Upper lobe of left lung (tissue), 6 donors: ENCODE measurements at regions not wholly inside any gene's neighbourhood (a gene's known extent, or its start where the extent isn't known, plus 50 kb on each side); places are given as distances from the start of the nearest gene placed in this dataset.
A peak's percentile ranks its signal among the peaks of the same experiment; 100 is the strongest.

Experiments
- ATAC-seq, 2 donors: fragments of 200-7000 bp; cut with Tn5 transposase; one replicate each; pipeline ENCODE4 v1.9.1; 2022; ENCODE audit warnings: mild to moderate bottlenecking in 2 of 2, moderate library complexity in 2 of 2; ENCODE audit not compliant: low FRiP score in 2 of 2
- DNase-seq, 2 donors: peaks; one replicate each; pipeline ENCODE4 v3.0.0-alpha.2; 2019 to 2020
- H3K27ac ChIP-seq, 4 donors: fragments of 200-600 bp; sonication (generic); one replicate each; pipeline ENCODE4 v1.5.1; 2016 to 2019
- H3K27me3 ChIP-seq, 4 donors: fragments of 200-600 bp; sonication (generic); one replicate each; pipeline ENCODE4 v1.5.1; 2017 to 2019
- H3K36me3 ChIP-seq, 4 donors: fragments of 200-600 bp; sonication (generic); one replicate each; pipeline ENCODE4 v1.5.1; 2016 to 2019
- H3K4me1 ChIP-seq, 4 donors: fragments of 200-600 bp; sonication (generic); one replicate each; pipeline ENCODE4 v1.5.1; 2018 to 2019
- H3K4me3 ChIP-seq, 4 donors: fragments of 200-600 bp; sonication (generic); one replicate each; pipeline ENCODE4 v1.5.1; 2017 to 2019; ENCODE audit warnings: mild to moderate bottlenecking in 2 of 4, moderate library complexity in 1 of 4
- H3K9me3 ChIP-seq, 4 donors: fragments of 200-600 bp; sonication (generic); one replicate each; pipeline ENCODE4 v1.5.1; 2018 to 2019
- CTCF ChIP-seq, 6 experiments: fragments of 450-650 bp in 4 of 6; fragments of 200-600 bp in 2 of 6; sonication (generic) in 2 of 6; IDR thresholded peaks; one replicate each; pipeline ENCODE4 v1.5.1; 2016 to 2019; ENCODE audit warnings: antibody characterized with exemption in 6 of 6
- EP300 ChIP-seq, 4 donors: sonication (generic); formaldehyde crosslinking; IDR thresholded peaks; one replicate each; pipeline ENCODE4 v1.5.1; 2017; ENCODE audit warnings: antibody characterized with exemption in 4 of 4, control low read depth in 2 of 4
- POLR2A ChIP-seq, 4 donors: fragments of 450-650 bp; IDR thresholded peaks; one replicate each; pipeline ENCODE4 v1.5.1; 2016 to 2017; ENCODE audit warnings: antibody characterized with exemption in 4 of 4, mild to moderate bottlenecking in 2 of 4
- POLR2AphosphoS5 ChIP-seq, 2 donors: sonication (generic); formaldehyde crosslinking; IDR thresholded peaks; one replicate each; pipeline ENCODE4 v1.5.1; 2017; ENCODE audit warnings: antibody characterized with exemption in 2 of 2
- WGBS, 2 donors: methylation state at CpG; one replicate each; pipeline ENCODE4 v1.1.5; 2017 to 2018; 5-methylcytosine and 5-hydroxymethylcytosine counted together
- donor health status: DM: no; HTN: no; CAD: no; lungs with moderate emphysema.
- donor health status: DM: no; HTN: yes; CAD: no; lungs with severe emphysema.

DNA sequence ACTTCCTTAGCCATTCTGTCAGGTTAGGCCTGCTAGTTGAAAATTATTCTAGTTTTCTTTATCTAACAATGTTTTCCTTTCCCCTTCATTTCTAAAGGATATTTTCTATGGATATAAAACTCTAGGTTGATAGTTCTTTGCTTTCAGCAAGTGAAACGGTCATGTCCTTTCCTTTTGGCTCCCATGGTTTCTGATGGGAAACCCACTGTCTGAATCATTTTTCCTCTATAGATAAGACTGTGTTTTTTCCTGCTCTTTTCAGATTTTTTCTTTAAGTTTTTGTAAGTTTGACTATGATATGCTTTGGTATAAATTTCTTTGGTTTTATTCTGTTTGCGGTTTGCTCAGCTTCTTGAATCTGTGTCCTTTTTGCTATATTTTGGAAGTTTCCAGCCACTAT, 800.9 kb downstream of the USP25 start:
- Histone ChIP-seq H3K27me3 (no peaks in the 10 kb centered on the region), H3K4me1 (peaks cover 0 to 8% (median 0%) of the 10 kb centered on the region in 4 donors), H3K4me3 (no peak overlapping the region), H3K27ac (no peak overlapping the region), H3K36me3 (no peaks in the 10 kb centered on the region), H3K9me3 (no peaks in the 10 kb centered on the region)
- ATAC-seq: no peak
- no peak for DNase-seq
- WGBS, 2 donors: 98 to 99% methylated on average over 2 of the region's 2 CpGs
- TF ChIP-seq EP300 (IDR thresholded peaks at IDR 0.05) (no peak), POLR2A (IDR thresholded peaks at IDR 0.05) (no peak), CTCF (IDR thresholded peaks at IDR 0.05) (no peak), POLR2AphosphoS5 (IDR thresholded peaks at IDR 0.05) (no peak)

DNA sequence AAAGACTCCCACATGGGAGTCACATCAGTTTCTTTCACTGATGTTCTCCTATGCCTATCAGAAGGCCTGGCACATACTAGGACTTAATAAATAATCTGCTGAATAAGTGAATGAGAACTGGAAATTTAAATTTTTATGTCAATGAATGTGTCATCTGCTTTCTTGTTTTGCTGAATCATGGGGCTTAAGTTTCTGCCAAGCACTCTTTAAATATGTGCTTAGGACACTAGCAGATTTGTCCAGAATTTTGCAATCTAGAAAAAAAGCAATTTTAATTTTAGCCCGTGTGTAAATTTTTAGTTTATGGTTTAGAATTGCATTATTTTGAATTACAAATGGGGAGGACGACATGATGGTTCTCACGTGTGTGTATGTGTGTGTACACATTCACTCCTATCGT, 803.1 kb downstream of the USP25 start:
- Histone ChIP-seq H3K27me3 (no peaks in the 10 kb centered on the region), H3K27ac (peak overlapping the region in 1 of 4 donors; percentile 35), H3K4me1 (peaks cover 0 to 8% (median 0%) of the 10 kb centered on the region in 4 donors), H3K4me3 (no peak overlapping the region), H3K36me3 (no peaks in the 10 kb centered on the region), H3K9me3 (no peaks in the 10 kb centered on the region)
- no peak for DNase-seq
- TF ChIP-seq POLR2AphosphoS5 (IDR thresholded peaks at IDR 0.05) (no peak), POLR2A (IDR thresholded peaks at IDR 0.05) (no peak), CTCF (IDR thresholded peaks at IDR 0.05) (no peak), EP300 (IDR thresholded peaks at IDR 0.05) (no peak)
- ATAC-seq: no peak
- 54 to 70% methylated on average over 4 of the region's 4 CpGs for WGBS, 2 donors

GRCh38 chr21:16533692-16534407, 804.1 kb downstream of the USP25 start:
- ATAC-seq (peak in 1 of 2 donors; percentile 37), DNase-seq (no peak)
- WGBS, 2 donors: 66% methylated on average over 9 of the region's 9 CpGs
- H3K36me3 ChIP-seq: no peaks in the 10 kb centered on the region
- no peaks in the 10 kb centered on the region for H3K27me3 ChIP-seq
- H3K9me3 ChIP-seq: no peaks in the 10 kb centered on the region
- H3K4me3 ChIP-seq: peak overlapping the region in 3 of 4 donors; percentile 34 to 47 (median 46)
- TF ChIP-seq EP300 (IDR thresholded peaks at IDR 0.05) (no peak), POLR2AphosphoS5 (IDR thresholded peaks at IDR 0.05) (no peak), POLR2A (IDR thresholded peaks at IDR 0.05) (no peak)
- peaks cover 0 to 8% (median 0%) of the 10 kb centered on the region in 4 donors for H3K4me1 ChIP-seq
- H3K27ac ChIP-seq: peak overlapping the region in 3 of 4 donors; percentile 35 to 71 (median 62)

GRCh38 chr21:16534408-16535101, 804.8 kb downstream of the USP25 start:
- no peaks in the 10 kb centered on the region for H3K36me3 ChIP-seq
- DNase-seq: peak in 1 of 2 donors; percentile 43
- peak overlapping the region; percentile 35 to 71 (median 54) for H3K27ac ChIP-seq
- peaks cover 0 to 8% (median 0%) of the 10 kb centered on the region in 4 donors for H3K4me1 ChIP-seq
- peak overlapping the region in 3 of 4 donors; percentile 34 to 47 (median 46) for H3K4me3 ChIP-seq
- WGBS, 2 donors: 46 to 50% methylated on average over 11 of the region's 11 CpGs
- TF ChIP-seq POLR2AphosphoS5 (IDR thresholded peaks at IDR 0.05) (peak in 1 of 2 donors; percentile 37), EP300 (IDR thresholded peaks at IDR 0.05) (no peak)
- peak; percentile 66 to 68 for ATAC-seq
- no peaks in the 10 kb centered on the region for H3K27me3 ChIP-seq
- no peaks in the 10 kb centered on the region for H3K9me3 ChIP-seq

DNA sequence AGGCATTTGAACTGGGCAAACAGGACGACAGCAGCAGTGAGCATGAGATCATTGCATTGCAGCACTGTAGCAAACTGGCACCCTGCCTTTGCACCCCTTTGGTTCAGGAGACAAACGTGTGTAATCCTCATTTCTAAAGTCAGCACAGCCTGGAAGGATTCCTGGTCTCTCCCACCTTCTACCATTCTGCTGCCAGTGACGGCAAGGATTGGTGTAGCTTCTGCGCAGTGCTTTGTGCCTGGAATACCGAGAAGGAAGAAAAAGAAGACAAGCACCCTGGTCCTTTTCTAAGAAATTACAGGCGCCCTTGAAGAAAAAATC, 805.3 kb downstream of the USP25 start:
- ATAC-seq: peak in 1 of 2 donors; percentile 69
- H3K27ac ChIP-seq: peak overlapping the region; percentile 46 to 79 (median 66)
- H3K4me3 ChIP-seq: peak overlapping the region in 3 of 4 donors; percentile 9 to 47 (median 46)
- WGBS, 2 donors: 46 to 47% methylated on average over 6 of the region's 6 CpGs
- H3K9me3 ChIP-seq: no peaks in the 10 kb centered on the region
- no peaks in the 10 kb centered on the region for H3K36me3 ChIP-seq
- TF ChIP-seq CTCF (IDR thresholded peaks at IDR 0.05) (no peak), EP300 (IDR thresholded peaks at IDR 0.05) (no peak), POLR2AphosphoS5 (IDR thresholded peaks at IDR 0.05) (no peak), POLR2A (IDR thresholded peaks at IDR 0.05) (no peak)
- peak in 1 of 2 donors; percentile 65 for DNase-seq
- peaks cover 0 to 8% (median 0%) of the 10 kb centered on the region in 4 donors for H3K4me1 ChIP-seq
- no peaks in the 10 kb centered on the region for H3K27me3 ChIP-seq
